H1 (cell line): ENCODE measurements at regions not wholly inside any gene's neighbourhood (a gene's known extent, or its start where the extent isn't known, plus 50 kb on each side); places are given as distances from the start of the nearest gene placed in this dataset.

Experiments
- TEAD4 ChIP-seq: IDR thresholded peaks from 2 replicates; pipeline ENCODE4 v1.6.1; 2012; ENCODE audit warnings: low read depth, low read length, inconsistent platforms, mixed read lengths

- 0 out of 2 replicates have a peak, but pooled peaks have one; percentile 32 for TF ChIP-seq TEAD4
These were observed 52.4 kb upstream of the TRIM2 start (continued) for GRCh38 chr4:153151535-153152455.
